Transverse colon (tissue), 4 donors: ENCODE measurements at regions not wholly inside any gene's neighbourhood (a gene's known extent, or its start where the extent isn't known, plus 50 kb on each side); places are given as distances from the start of the nearest gene placed in this dataset.

Experiments used
- DNase-seq: peaks from one replicate; pipeline ENCODE4 v3.0.0-alpha.2; 2019
- H3K27ac ChIP-seq, 4 donors: fragments of 200-600 bp; sonication (generic); 2 replicates each; pipeline ENCODE4 v1.5.1; 2016 to 2018; ENCODE audit warnings: inconsistent platforms in 4 of 4
- H3K27me3 ChIP-seq: fragments of 200-600 bp; sonication (generic); 2 replicates; pipeline ENCODE4 v1.5.1; 2017; ENCODE audit warnings: inconsistent platforms
- H3K36me3 ChIP-seq, 4 donors: fragments of 200-600 bp; sonication (generic); 2 replicates each; pipeline ENCODE4 v1.5.1; 2017 to 2019; ENCODE audit warnings: inconsistent platforms in 4 of 4
- H3K4me1 ChIP-seq, 4 donors: fragments of 200-600 bp; sonication (generic); 2 replicates each; pipeline ENCODE4 v1.5.1; 2017 to 2020; ENCODE audit warnings: inconsistent platforms in 4 of 4
- H3K4me3 ChIP-seq, 4 donors: fragments of 200-600 bp; sonication (generic); 1 replicate in 1 of 4; 2 replicates in 3 of 4; pipeline versions ENCODE4 v1.5.1 to v1.6.1; 2017 to 2019; ENCODE audit warnings: inconsistent platforms in 4 of 4
- H3K9me3 ChIP-seq, 2 donors: fragments of 200-600 bp; sonication (generic); 2 replicates each; pipeline ENCODE4 v1.5.1; 2017 to 2019; ENCODE audit warnings: inconsistent platforms in 2 of 2
- CTCF ChIP-seq, 5 experiments: fragments of 200-600 bp in 3 of 5; fragments of 450-650 bp in 2 of 5; sonication (generic) in 3 of 5; IDR thresholded peaks; 1 replicate in 2 of 5; 2 replicates in 3 of 5; pipeline ENCODE4 v1.5.1; 2016 to 2017; ENCODE audit warnings: antibody characterized with exemption in 5 of 5, inconsistent platforms in 3 of 5, mild to moderate bottlenecking in 2 of 5, moderate library complexity in 1 of 5
- EP300 ChIP-seq: sonication (generic); formaldehyde crosslinking; IDR thresholded peaks from one replicate; pipeline ENCODE4 v1.6.1; 2017; ENCODE audit warnings: antibody characterized with exemption, low read depth
- POLR2A ChIP-seq: fragments of 450-650 bp; IDR thresholded peaks from one replicate; pipeline ENCODE4 v1.6.1; 2016; ENCODE audit warnings: antibody characterized with exemption, mild to moderate bottlenecking, moderate library complexity
- POLR2AphosphoS5 ChIP-seq, 3 donors: sonication (generic); formaldehyde crosslinking; IDR thresholded peaks; one replicate each; pipeline ENCODE4 v1.6.1; 2016; ENCODE audit warnings: antibody characterized with exemption in 3 of 3
- WGBS, 2 donors: methylation state at CpG; one replicate each; pipeline ENCODE4 v1.1.5; 2018; ENCODE audit warnings: low coverage in 1 of 2; 5-methylcytosine and 5-hydroxymethylcytosine counted together
- in situ Hi-C, 4 donors: fragments of 200-750 bp; cut with MboI; loops; one replicate each; pipeline versions ENCODE4 v1.15.0 to v1.15.1; 2017; ENCODE audit warnings: low sequenced_read_pairs in 3 of 4, low pct_ligation_motif_present in 1 of 4, low pct_unique_long_range_greater_than_20kb in 1 of 4
- intact Hi-C: fragments of 100-400 bp; cut with DNase I; formaldehyde crosslinking; loops from one replicate; pipeline ENCODE4 v1.15.1; 2023; ENCODE audit warnings: low total_unique reads

DNA sequence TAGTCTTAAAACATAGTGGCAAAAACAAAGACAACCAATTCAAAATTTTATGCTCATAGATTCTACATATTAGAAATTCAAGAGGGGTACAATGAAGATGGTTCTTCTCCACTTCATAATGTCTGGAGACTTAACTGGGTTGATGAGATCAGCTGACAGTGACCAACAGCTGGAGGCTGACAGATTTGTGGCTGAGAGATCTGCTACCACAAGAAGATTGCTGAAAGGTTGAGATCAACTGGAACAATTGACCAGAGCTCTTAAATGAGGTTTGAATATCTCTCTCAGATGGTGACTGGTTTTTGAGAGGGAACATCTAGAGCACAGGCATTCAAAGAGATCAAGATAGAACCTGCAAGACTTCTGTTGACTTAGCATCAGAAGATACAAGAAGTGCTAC is 254.1 kb upstream of the ARPP21 start:
- in situ Hi-C loops: no loop called here

DNA sequence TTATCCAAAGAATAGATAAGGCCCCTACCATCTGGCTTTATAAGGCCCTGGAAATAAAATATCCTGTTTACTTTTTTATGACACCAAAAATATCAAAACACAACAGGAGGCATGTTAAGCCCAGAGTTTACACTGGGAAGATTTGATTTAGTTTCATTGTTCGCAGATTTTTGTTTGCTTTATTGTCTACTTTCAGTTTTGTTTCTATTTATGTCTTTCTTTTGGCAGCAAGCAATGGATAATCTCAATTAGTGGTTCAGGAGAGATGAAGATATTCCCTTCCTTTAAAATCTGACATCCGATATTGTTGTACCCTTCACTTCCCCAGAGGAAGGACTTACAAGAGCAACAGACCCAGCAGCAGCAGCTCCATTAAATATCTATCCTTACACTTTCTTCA is 249.4 kb upstream of the ARPP21 start:
- Histone ChIP-seq H3K4me3 (no peak overlapping the region), H3K27me3 (no peaks in the 10 kb centered on the region), H3K36me3 (no peaks in the 10 kb centered on the region), H3K9me3 (no peaks in the 10 kb centered on the region), H3K4me1 (no peaks in the 10 kb centered on the region), H3K27ac (no peak overlapping the region)
- WGBS, 2 donors: 35 to 43% methylated on average over 2 of the region's 2 CpGs
- TF ChIP-seq CTCF (IDR thresholded peaks at IDR 0.05) (no peak), POLR2A (no peak), EP300 (no peak), POLR2AphosphoS5 (IDR thresholded peaks at IDR 0.05) (no peak)
- DNase-seq: no peak
- in situ Hi-C loops (no loop called here), intact Hi-C loops (no loop called here)

More for the DNA sequence above, 254.1 kb upstream of the ARPP21 start:
- DNase-seq: no peak
- H3K4me3 ChIP-seq: no peak overlapping the region
- H3K36me3 ChIP-seq: no peaks in the 10 kb centered on the region
- no peaks in the 10 kb centered on the region for H3K9me3 ChIP-seq
- intact Hi-C loops: no loop called here
- TF ChIP-seq POLR2AphosphoS5 (IDR thresholded peaks at IDR 0.05) (no peak), POLR2A (no peak)
- H3K27ac ChIP-seq: no peak overlapping the region
- no peaks in the 10 kb centered on the region for H3K4me1 ChIP-seq
- no peaks in the 10 kb centered on the region for H3K27me3 ChIP-seq

GRCh38 chr3:35392187-35392586 is 247.1 kb upstream of the ARPP21 start:
- intact Hi-C loops: no loop called here
- in situ Hi-C loops: no loop called here
- no peaks in the 10 kb centered on the region for H3K36me3 ChIP-seq
- H3K27me3 ChIP-seq: no peaks in the 10 kb centered on the region
- 20 to 44% methylated on average over 1 to 4 of the region's 4 CpGs for WGBS, 2 donors
- no peak for DNase-seq
- no peaks in the 10 kb centered on the region for H3K4me1 ChIP-seq
- no peak for TF ChIP-seq POLR2AphosphoS5 (IDR thresholded peaks at IDR 0.05)
- TF ChIP-seq POLR2A: no peak
- TF ChIP-seq EP300: no peak
- TF ChIP-seq CTCF (IDR thresholded peaks at IDR 0.05): no peak
- no peaks in the 10 kb centered on the region for H3K9me3 ChIP-seq
- no peak overlapping the region for H3K27ac ChIP-seq
- H3K4me3 ChIP-seq: no peak overlapping the region

DNA sequence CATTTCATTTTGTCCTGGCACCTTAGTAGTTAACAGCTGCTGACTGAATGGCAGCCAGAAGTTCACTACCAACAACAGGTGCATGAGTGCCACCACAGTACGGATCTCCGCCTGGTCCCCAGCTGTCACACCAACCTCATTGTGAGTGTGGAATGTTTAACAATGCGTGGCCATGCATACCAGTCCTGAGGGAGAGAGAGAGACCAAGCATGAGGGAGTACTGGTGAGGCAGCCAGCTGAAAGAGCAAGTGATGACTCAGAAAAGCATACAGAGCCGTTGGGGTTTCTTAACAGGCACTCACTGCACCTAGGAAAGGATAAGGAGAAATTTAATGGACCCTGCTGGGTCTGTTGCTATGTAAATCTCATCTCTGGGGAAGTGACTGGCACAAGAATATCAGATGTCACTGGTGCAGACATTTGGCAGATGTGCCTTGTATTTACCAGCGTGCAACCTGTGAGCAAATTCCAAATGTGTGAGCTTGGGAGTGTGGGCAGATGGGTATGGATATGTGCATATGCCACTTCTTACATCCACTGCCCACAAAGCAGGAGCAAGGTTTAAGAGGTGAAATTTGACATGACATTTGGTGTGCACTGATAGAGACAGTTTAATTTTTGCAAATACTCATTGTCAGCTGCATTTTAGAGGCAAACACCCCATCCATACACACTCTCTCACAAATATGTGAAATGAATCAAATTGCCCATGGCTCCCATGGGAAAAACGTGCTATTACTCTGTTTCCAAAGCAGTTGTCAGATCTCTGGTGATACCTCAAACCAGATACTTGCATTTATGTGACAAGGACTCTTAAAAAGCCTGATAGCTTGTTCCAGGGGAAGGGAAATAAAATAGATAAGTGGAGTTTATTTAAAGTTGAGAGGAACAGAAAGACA is 245.2 kb upstream of the ARPP21 start:
- intact Hi-C loops (no loop called here), in situ Hi-C loops (no loop called here)
- Histone ChIP-seq H3K36me3 (no peaks in the 10 kb centered on the region), H3K4me1 (no peaks in the 10 kb centered on the region), H3K9me3 (no peaks in the 10 kb centered on the region), H3K4me3 (no peak overlapping the region), H3K27ac (no peak overlapping the region), H3K27me3 (no peaks in the 10 kb centered on the region)
- TF ChIP-seq POLR2AphosphoS5 (IDR thresholded peaks at IDR 0.05): no peak
- TF ChIP-seq CTCF (IDR thresholded peaks at IDR 0.05): no peak
- TF ChIP-seq EP300: no peak
- no peak for TF ChIP-seq POLR2A
- DNase-seq: no peak
- WGBS, 2 donors: 48 to 65% methylated on average over 5 to 6 of the region's 6 CpGs
